H7 (cell line): ENCODE measurements at regions not wholly inside any gene's neighbourhood (a gene's known extent, or its start where the extent isn't known, plus 50 kb on each side); places are given as distances from the start of the nearest gene placed in this dataset.
"Not testable (repeated sequence)": the region's sequence is repeated elsewhere in the genome, so short reads cannot be mapped to it uniquely, and the experiment has no call there.

Source experiments
- DNase-seq: peaks from one replicate; pipeline ENCODE4 v3.0.0; 2012
- H3K27me3 ChIP-seq: 2 replicates; pipeline ENCODE4 v1.6.0; 2011; ENCODE audit warnings: mild to moderate bottlenecking, low read length; ENCODE audit not compliant: control insufficient read depth, insufficient read depth
- H3K36me3 ChIP-seq: replicated peaks from 2 replicates; pipeline ENCODE4 v1.5.1; 2011; ENCODE audit warnings: low read length; ENCODE audit not compliant: control insufficient read depth, insufficient read depth
- H3K4me3 ChIP-seq: 2 replicates; pipeline ENCODE4 v1.5.1; 2011; ENCODE audit warnings: low read depth, mild to moderate bottlenecking, control low read depth, low read length, moderate library complexity; ENCODE audit not compliant: insufficient read depth

GRCh38 chr4:81694176-81694913, 222.6 kb upstream of the RASGEF1B start:
- no peak for DNase-seq
- no peaks in the 10 kb centered on the region for H3K36me3 ChIP-seq
- no peaks in the 10 kb centered on the region for H3K27me3 ChIP-seq
- H3K4me3 ChIP-seq = no peak overlapping the region

- Histone ChIP-seq H3K4me3 (no peak overlapping the region), H3K27me3 (no peaks in the 10 kb centered on the region), H3K36me3 (no peaks in the 10 kb centered on the region)
- DNase-seq = no peak
Observed at GRCh38 chr4:81690871-81691270, 219.2 kb upstream of the RASGEF1B start.

- no peak overlapping the region for H3K4me3 ChIP-seq
- DNase-seq = no peak
- H3K27me3 ChIP-seq = no peaks in the 10 kb centered on the region
- no peaks in the 10 kb centered on the region for H3K36me3 ChIP-seq
Observed at GRCh38 chr4:81688085-81688484, 216.4 kb upstream of the RASGEF1B start.

GRCh38 chr4:81687471-81687870, 215.8 kb upstream of the RASGEF1B start:
- no peaks in the 10 kb centered on the region for H3K36me3 ChIP-seq
- H3K4me3 ChIP-seq = no peak overlapping the region
- no peaks in the 10 kb centered on the region for H3K27me3 ChIP-seq
- DNase-seq = no peak

GRCh38 chr4:81685104-81685503, 213.4 kb upstream of the RASGEF1B start:
- H3K4me3 ChIP-seq = no peak overlapping the region
- H3K36me3 ChIP-seq = no peaks in the 10 kb centered on the region
- DNase-seq = no peak
- no peaks in the 10 kb centered on the region for H3K27me3 ChIP-seq

GRCh38 chr4:81684352-81684751, 212.6 kb upstream of the RASGEF1B start:
- Histone ChIP-seq H3K27me3 (no peaks in the 10 kb centered on the region), H3K4me3 (no peak overlapping the region), H3K36me3 (no peaks in the 10 kb centered on the region)
- no peak for DNase-seq

GRCh38 chr4:81682492-81682891, 210.8 kb upstream of the RASGEF1B start:
- DNase-seq = no peak
- no peak overlapping the region for H3K4me3 ChIP-seq
- no peaks in the 10 kb centered on the region for H3K36me3 ChIP-seq

GRCh38 chr4:81679315-81679714, 207.6 kb upstream of the RASGEF1B start:
- Histone ChIP-seq H3K27me3 (no peaks in the 10 kb centered on the region), H3K36me3 (no peaks in the 10 kb centered on the region), H3K4me3 (no peak overlapping the region)
- DNase-seq = no peak

More at GRCh38 chr4:81682492-81682891, 210.8 kb upstream of the RASGEF1B start:
- H3K27me3 ChIP-seq = no peaks in the 10 kb centered on the region

- Histone ChIP-seq H3K36me3 (no peaks in the 10 kb centered on the region), H3K27me3 (no peaks in the 10 kb centered on the region), H3K4me3 (no peak overlapping the region)
- no peak for DNase-seq
Observed at GRCh38 chr4:81678801-81679200, 207.1 kb upstream of the RASGEF1B start.

GRCh38 chr4:81676537-81676936, 204.8 kb upstream of the RASGEF1B start:
- no peaks in the 10 kb centered on the region for H3K27me3 ChIP-seq
- no peak for DNase-seq
- H3K4me3 ChIP-seq = no peak overlapping the region
- H3K36me3 ChIP-seq = no peaks in the 10 kb centered on the region

- Histone ChIP-seq H3K36me3 (no peaks in the 10 kb centered on the region), H3K27me3 (no peaks in the 10 kb centered on the region), H3K4me3 (no peak overlapping the region)
- DNase-seq = no peak
Observed at GRCh38 chr4:81675791-81676393, 204.2 kb upstream of the RASGEF1B start.

GRCh38 chr4:81673961-81674360, 202.3 kb upstream of the RASGEF1B start:
- DNase-seq = no peak
- Histone ChIP-seq H3K27me3 (no peaks in the 10 kb centered on the region), H3K36me3 (no peaks in the 10 kb centered on the region), H3K4me3 (no peak overlapping the region)

GRCh38 chr4:81668328-81668727, 196.6 kb upstream of the RASGEF1B start:
- DNase-seq = not testable (repeated sequence)

GRCh38 chr4:81667539-81667938, 195.8 kb upstream of the RASGEF1B start:
- DNase-seq = no peak
- H3K36me3 ChIP-seq = no peaks in the 10 kb centered on the region
- no peaks in the 10 kb centered on the region for H3K27me3 ChIP-seq
- H3K4me3 ChIP-seq = no peak overlapping the region

More at GRCh38 chr4:81668328-81668727, 196.6 kb upstream of the RASGEF1B start:
- H3K27me3 ChIP-seq, H3K36me3 ChIP-seq, H3K4me3 ChIP-seq: not testable (repeated sequence)

GRCh38 chr4:81666491-81666890, 194.8 kb upstream of the RASGEF1B start:
- no peaks in the 10 kb centered on the region for H3K36me3 ChIP-seq
- no peak for DNase-seq

More at GRCh38 chr4:81666491-81666890, 194.8 kb upstream of the RASGEF1B start:
- Histone ChIP-seq H3K27me3 (no peaks in the 10 kb centered on the region), H3K4me3 (no peak overlapping the region)
